GM06990 (cell line): ENCODE measurements at regions not wholly inside any gene's neighbourhood (a gene's known extent, or its start where the extent isn't known, plus 50 kb on each side); places are given as distances from the start of the nearest gene placed in this dataset.

ENCODE experiments used
- DNase-seq: peaks from one replicate; pipeline ENCODE4 v3.0.0-alpha.2; 2011; ENCODE audit not compliant: insufficient read length; ENCODE audit errors: extremely low read depth
- H3K27me3 ChIP-seq: replicated peaks from 2 replicates; pipeline ENCODE4 v1.6.0; 2011; ENCODE audit warnings: low read length; ENCODE audit not compliant: control insufficient read depth, insufficient read depth
- H3K36me3 ChIP-seq: 2 replicates; pipeline ENCODE4 v1.5.1; 2011; ENCODE audit warnings: low read length; ENCODE audit not compliant: control insufficient read depth, insufficient read depth
- H3K4me3 ChIP-seq: replicated peaks from 2 replicates; pipeline ENCODE4 v1.5.1; 2011; ENCODE audit warnings: low read depth, mild to moderate bottlenecking, control low read depth, low read length
- TF ChIP-seq, protein P1 (sequence below): IDR thresholded peaks from 2 replicates; pipeline ENCODE4 v1.5.1; 2011; ENCODE audit warnings: low read length, control low read depth, mild to moderate bottlenecking, inconsistent platforms; ENCODE audit not compliant: insufficient read depth, poor library complexity, severe bottlenecking

DNA sequence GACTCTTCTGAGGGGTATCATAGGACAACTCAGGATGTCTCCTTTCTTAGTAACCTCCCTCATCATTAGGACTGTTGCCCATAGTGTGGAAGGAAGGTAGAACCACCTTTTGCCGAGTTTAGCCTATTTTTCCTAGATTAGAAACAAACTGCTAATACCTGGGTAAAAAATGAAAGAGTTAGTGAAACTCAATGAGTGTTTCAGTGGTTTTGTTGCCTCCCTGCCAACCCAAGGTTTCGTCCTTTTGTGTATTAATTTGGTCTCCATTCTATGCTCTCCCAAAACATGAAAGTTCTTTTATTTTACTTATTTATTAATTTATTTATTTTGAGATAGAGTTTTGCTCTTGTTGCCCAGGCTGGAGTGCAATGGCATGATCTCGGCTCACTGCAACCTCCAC is 174.9 kb upstream of the KCNJ16 start:
- DNase-seq, result no peak
- no peak overlapping the region for H3K4me3 ChIP-seq
- H3K36me3 ChIP-seq, result no peaks in the 10 kb centered on the region
- TF ChIP-seq, protein P1, sequence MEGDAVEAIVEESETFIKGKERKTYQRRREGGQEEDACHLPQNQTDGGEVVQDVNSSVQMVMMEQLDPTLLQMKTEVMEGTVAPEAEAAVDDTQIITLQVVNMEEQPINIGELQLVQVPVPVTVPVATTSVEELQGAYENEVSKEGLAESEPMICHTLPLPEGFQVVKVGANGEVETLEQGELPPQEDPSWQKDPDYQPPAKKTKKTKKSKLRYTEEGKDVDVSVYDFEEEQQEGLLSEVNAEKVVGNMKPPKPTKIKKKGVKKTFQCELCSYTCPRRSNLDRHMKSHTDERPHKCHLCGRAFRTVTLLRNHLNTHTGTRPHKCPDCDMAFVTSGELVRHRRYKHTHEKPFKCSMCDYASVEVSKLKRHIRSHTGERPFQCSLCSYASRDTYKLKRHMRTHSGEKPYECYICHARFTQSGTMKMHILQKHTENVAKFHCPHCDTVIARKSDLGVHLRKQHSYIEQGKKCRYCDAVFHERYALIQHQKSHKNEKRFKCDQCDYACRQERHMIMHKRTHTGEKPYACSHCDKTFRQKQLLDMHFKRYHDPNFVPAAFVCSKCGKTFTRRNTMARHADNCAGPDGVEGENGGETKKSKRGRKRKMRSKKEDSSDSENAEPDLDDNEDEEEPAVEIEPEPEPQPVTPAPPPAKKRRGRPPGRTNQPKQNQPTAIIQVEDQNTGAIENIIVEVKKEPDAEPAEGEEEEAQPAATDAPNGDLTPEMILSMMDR, result no peak
- H3K27me3 ChIP-seq, result no peaks in the 10 kb centered on the region

DNA sequence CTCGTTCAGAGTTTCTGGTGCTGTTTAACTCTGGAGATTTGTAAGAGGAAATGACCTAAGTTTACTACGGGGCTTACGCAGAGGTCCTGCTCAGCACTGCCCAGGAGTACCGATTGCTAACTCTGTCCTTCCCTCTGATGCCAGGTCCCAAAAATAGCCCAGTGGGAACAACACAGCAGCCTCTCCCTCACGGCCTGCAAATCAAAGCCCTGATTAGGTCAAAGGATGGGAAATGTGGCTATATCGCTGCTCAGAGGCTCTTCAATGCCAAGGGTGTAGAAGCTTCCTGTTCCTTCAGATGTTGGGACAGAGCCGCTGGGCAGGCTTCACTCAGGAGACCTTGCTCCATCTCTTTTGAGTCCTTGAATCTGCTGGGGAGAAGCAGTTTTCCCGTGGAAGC is 174.2 kb upstream of the KCNJ16 start:
- TF ChIP-seq, protein P1, result no peak
- no peaks in the 10 kb centered on the region for H3K27me3 ChIP-seq
- no peak overlapping the region for H3K4me3 ChIP-seq
- no peaks in the 10 kb centered on the region for H3K36me3 ChIP-seq
- no peak for DNase-seq

DNA sequence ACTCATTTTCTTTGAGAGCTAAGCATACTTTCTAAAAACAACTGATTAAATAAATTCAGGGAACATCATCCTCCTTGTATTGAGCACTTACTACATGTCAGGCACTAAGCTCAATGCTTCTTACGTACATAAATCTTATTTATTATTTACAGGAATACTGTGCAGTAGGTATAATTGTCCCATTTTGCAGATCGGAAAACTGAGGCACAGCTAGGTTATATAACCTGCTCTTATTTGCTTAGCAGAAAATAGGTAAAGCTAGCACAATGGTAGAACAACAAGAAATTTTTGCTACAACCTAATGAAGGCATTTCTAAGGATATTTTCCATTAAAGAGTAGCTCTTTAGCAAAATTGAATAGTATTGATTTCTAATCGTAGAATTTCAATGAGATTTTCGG is 168.7 kb upstream of the KCNJ16 start:
- DNase-seq, result no peak
- TF ChIP-seq, protein P1, result no peak
- Histone ChIP-seq H3K27me3 (no peaks in the 10 kb centered on the region), H3K4me3 (no peak overlapping the region), H3K36me3 (no peaks in the 10 kb centered on the region)

DNA sequence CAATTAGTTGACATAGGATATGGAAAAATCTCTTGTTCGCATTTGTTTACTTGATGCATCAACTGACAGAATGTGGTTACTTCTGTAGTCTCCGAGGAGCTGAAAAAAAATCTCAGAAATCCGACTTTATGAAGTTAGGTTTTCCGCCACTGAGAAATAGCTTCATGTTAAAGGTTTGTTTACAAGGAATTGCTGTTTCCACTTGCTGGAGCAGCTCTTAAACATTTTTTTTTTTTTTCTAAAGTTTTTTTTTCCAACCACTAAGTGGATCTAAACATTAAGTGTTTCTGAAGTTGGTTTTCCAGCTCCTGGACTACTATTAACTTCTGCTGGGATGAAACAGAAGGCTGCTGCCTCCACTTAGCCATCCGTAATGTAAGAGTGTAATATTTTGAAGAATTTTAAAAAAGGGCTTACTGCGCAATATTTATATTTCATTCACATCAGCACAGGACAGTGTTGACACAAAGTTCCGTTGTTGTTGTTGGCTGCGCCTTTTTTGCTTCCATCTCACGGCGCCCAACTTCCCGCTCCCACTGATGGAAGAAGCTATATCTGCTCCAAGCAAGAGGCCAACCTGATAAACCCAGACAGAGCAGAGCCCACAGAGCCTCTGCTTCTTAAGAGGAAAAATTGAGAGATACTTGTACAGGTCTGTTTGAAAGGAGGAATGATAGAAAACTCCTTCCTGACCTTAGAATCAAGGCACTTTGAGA is 167.7 kb upstream of the KCNJ16 start:
- Histone ChIP-seq H3K27me3 (no peaks in the 10 kb centered on the region), H3K36me3 (no peaks in the 10 kb centered on the region), H3K4me3 (no peak overlapping the region)
- no peak for DNase-seq
- TF ChIP-seq, protein P1, result no peak

DNA sequence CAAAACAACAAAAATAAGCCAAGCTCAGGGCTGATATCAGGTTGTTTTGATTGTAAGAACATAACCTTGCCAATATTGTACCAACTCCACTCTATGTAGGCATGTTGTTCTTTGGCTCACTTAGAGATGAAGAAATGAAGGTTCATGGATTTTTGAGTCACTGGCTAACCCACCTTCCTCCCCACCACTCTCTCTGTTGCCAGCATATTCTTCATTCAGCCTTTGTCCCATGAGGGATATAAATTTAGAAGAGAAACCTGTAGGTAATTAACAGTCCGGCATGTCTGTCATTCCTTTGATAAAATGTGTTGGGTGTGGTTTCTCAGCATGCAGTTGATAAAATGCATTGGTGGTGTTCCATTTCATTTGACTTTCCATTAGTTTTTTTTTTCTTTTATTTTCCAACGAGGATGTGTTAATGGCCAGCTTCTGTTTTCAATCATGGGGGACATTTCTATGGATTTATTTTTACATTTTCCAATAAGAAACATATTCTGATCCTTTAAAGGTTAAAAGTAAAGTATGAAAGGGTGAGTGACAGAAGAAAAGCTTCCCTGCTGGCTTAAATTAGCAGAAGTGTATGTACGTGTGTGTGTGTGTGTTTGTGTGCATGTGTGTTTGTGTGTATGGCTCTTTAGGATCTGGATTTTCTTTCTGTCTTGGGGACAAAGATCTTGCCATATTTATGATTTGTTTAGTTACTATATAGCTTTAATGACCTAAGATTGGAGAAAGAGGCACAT is 166.2 kb upstream of the KCNJ16 start:
- TF ChIP-seq, protein P1, result no peak
- DNase-seq, result no peak
- Histone ChIP-seq H3K36me3 (no peaks in the 10 kb centered on the region), H3K4me3 (no peak overlapping the region), H3K27me3 (no peaks in the 10 kb centered on the region)

DNA sequence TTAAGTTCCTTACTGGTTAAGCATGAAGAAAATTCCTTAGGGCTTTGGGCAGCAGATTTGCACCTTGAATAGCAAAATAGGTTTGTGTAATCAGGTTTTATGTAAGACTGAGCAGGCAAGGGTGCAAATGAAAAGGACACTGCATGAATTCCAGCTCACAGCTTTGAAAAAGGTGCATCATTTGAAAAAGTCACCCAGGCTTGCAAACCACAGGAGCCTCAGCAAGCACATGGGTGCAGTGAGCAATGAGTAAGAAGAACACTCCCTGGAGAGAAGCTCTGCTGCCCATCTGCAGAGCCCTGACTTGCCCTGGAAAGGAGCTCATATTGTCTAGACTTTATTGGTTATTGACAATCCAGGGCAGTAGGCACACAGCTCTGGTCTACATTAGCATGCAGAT is 165.6 kb upstream of the KCNJ16 start:
- DNase-seq, result no peak
- H3K4me3 ChIP-seq, result no peak overlapping the region
- H3K36me3 ChIP-seq, result no peaks in the 10 kb centered on the region
- no peaks in the 10 kb centered on the region for H3K27me3 ChIP-seq
- TF ChIP-seq, protein P1, result no peak
